CD4-positive, alpha-beta T cell (primary cell): ENCODE measurements at regions not wholly inside any gene's neighbourhood (a gene's known extent, or its start where the extent isn't known, plus 50 kb on each side); places are given as distances from the start of the nearest gene placed in this dataset.

ENCODE experiments used
- ATAC-seq: fragments of 200-7000 bp; cut with Tn5 transposase; one replicate; pipeline ENCODE4 v1.10.0; 2022; ENCODE audit warnings: mild to moderate bottlenecking; ENCODE audit not compliant: poor library complexity
- CTCF ChIA-PET: fragments of 350-600 bp; sonication (Branson Sonifier 250); formaldehyde crosslinking; loops from one replicate; lab custom pipeline; 2021; ENCODE audit warnings: antibody characterized with exemption, inconsistent platforms; lab: Charles Lee
- POLR2A ChIA-PET: fragments of 350-600 bp; sonication (Branson Sonifier 250); formaldehyde crosslinking; loops from one replicate; lab custom pipeline; 2021; ENCODE audit warnings: antibody characterized with exemption, inconsistent platforms; lab: Charles Lee
- DNase-seq, 14 experiments: peaks; one replicate each; pipeline ENCODE4 v3.0.0-alpha.2; 2013 to 2020; ENCODE audit warnings: mixed read lengths in 2 of 14
- H3K27ac ChIP-seq, 2 donors: one replicate each; pipeline versions ENCODE4 v1.5.1 to v1.7.0; 2013; ENCODE audit warnings: low read length in 2 of 2, low read depth in 1 of 2, mild to moderate bottlenecking in 1 of 2
- H3K27me3 ChIP-seq, 2 experiments: 1 replicate in 1 of 2; 2 replicates in 1 of 2; pipeline versions ENCODE4 v1.6.1 to v1.7.0; 2013; ENCODE audit warnings: low read length in 2 of 2, control low read depth in 1 of 2, mild to moderate bottlenecking in 1 of 2, moderate library complexity in 1 of 2; ENCODE audit not compliant: insufficient read depth in 2 of 2, control insufficient read depth in 1 of 2
- H3K36me3 ChIP-seq: one replicate; pipeline ENCODE4 v1.6.1; 2013; ENCODE audit warnings: low read length, control low read depth; ENCODE audit not compliant: insufficient read depth
- H3K4me1 ChIP-seq: one replicate; pipeline ENCODE4 v1.6.1; 2013; ENCODE audit warnings: low read length, control low read depth; ENCODE audit not compliant: insufficient read depth
- H3K4me3 ChIP-seq: one replicate; pipeline ENCODE4 v1.5.1; 2013; ENCODE audit warnings: mild to moderate bottlenecking, low read length, moderate library complexity
- H3K9me3 ChIP-seq, 2 experiments: 1 replicate in 1 of 2; 2 replicates in 1 of 2; pipeline versions ENCODE4 v1.6.1 to v1.7.0; 2013; ENCODE audit warnings: low read length in 2 of 2, mild to moderate bottlenecking in 2 of 2, control low read depth in 1 of 2, moderate library complexity in 1 of 2; ENCODE audit not compliant: control insufficient read depth in 1 of 2, insufficient read depth in 1 of 2
- H3K27ac Mint-ChIP-seq: one replicate; pipeline ENCODE4 v1.8.0; 2020; ENCODE audit warnings: mixed read lengths
- H3K27me3 Mint-ChIP-seq: one replicate; pipeline ENCODE4 v1.8.0; 2021; ENCODE audit warnings: mixed read lengths
- H3K36me3 Mint-ChIP-seq: one replicate; pipeline ENCODE4 v1.8.0; 2021; ENCODE audit warnings: low read depth, mixed read lengths
- H3K4me1 Mint-ChIP-seq: one replicate; pipeline ENCODE4 v1.8.0; 2021; ENCODE audit warnings: low read depth, mixed read lengths
- H3K4me3 Mint-ChIP-seq: one replicate; pipeline ENCODE4 v1.8.0; 2020; ENCODE audit warnings: mild to moderate bottlenecking, mixed read lengths
- H3K9me3 Mint-ChIP-seq: one replicate; pipeline ENCODE4 v1.8.0; 2020; ENCODE audit warnings: mixed read lengths
- intact Hi-C, 2 experiments: fragments of 100-400 bp; cut with DNase I in 1 of 2; cut with micrococcal nuclease in 1 of 2; formaldehyde crosslinking; loops; one replicate each; pipeline versions ENCODE4 v1.15.1 to v1.9.0; 2023 to 2025; cut with DNase I, micrococcal nuclease
- TF ChIP-seq, protein P1 (sequence below): fragments of 200-600 bp; IDR thresholded peaks from one replicate; pipeline ENCODE4 v1.8.0; 2022; ENCODE audit warnings: antibody characterized with exemption, mild to moderate bottlenecking

DNA sequence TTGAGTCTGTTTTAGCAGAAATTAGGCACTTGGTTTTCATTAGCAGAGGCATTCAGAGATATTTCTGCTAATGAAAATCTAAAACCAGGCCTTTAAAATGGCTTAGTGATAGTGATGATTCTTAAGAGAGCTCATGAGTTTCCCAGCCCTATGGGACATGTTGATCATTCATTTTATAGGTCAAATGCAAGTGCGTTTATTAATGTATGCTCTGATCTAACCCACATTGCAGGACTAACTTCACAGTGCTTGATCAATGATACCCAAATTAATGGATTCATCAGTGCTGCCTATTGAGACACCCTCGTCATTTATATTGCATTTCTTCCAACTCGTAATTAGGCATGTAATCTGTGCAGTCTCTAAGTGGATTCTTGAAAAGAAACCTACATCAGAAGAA, 54.7 kb upstream of the ETAA1 start:
- intact Hi-C loops = no loop called here
- POLR2A ChIA-PET = no interaction called here

DNA sequence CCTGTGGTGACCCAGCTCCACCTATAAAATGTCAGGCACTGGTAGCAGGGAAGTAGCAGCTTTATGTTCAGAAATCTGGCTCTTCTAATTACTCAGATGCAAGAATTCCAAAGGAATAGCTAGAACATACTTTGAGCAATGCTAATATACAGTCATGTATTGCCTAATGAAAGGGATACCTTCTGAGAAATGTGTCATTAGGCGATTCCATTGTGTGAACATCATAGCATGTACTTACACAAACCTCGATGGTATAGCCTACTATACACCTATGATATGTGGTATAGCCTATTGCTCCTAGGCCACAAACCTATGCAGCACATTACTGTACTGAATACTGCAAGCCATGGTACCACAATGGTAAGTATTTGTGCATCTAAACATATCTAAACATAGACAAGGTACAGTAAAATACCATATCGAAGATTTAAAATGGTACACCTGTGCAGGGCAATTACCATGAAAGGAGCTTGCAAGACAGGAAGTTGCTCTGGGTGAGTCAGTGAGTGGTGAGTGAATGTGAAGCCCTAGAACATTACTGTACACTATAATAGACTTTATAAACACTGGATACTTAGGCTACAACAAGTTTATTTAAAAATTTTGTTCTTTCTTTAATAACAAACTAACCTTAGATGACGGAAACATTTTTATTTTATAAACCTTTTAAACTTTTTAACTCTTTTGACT, 50.3 kb upstream of the ETAA1 start:
- Mint-ChIP-seq H3K36me3 (no peaks in the 10 kb centered on the region), H3K27ac (no peak overlapping the region), H3K9me3 (no peaks in the 10 kb centered on the region), H3K27me3 (peaks cover 11% of the 10 kb centered on the region), H3K4me3 (no peak overlapping the region), H3K4me1 (no peaks in the 10 kb centered on the region)
- Histone ChIP-seq H3K36me3 (no peaks in the 10 kb centered on the region), H3K4me3 (no peak overlapping the region), H3K4me1 (no peaks in the 10 kb centered on the region), H3K27ac (no peak overlapping the region), H3K27me3 (no peaks in the 10 kb centered on the region), H3K9me3 (peaks cover 0 to 7% of the 10 kb centered on the region in 2 experiments)
- ChIA-PET CTCF (no interaction called here), POLR2A (no interaction called here)
- ATAC-seq (no peak), DNase-seq (no peak)
- TF ChIP-seq, protein P1, sequence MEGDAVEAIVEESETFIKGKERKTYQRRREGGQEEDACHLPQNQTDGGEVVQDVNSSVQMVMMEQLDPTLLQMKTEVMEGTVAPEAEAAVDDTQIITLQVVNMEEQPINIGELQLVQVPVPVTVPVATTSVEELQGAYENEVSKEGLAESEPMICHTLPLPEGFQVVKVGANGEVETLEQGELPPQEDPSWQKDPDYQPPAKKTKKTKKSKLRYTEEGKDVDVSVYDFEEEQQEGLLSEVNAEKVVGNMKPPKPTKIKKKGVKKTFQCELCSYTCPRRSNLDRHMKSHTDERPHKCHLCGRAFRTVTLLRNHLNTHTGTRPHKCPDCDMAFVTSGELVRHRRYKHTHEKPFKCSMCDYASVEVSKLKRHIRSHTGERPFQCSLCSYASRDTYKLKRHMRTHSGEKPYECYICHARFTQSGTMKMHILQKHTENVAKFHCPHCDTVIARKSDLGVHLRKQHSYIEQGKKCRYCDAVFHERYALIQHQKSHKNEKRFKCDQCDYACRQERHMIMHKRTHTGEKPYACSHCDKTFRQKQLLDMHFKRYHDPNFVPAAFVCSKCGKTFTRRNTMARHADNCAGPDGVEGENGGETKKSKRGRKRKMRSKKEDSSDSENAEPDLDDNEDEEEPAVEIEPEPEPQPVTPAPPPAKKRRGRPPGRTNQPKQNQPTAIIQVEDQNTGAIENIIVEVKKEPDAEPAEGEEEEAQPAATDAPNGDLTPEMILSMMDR = no peak
- intact Hi-C loops = no loop called here

More for the DNA sequence above, 54.7 kb upstream of the ETAA1 start:
- H3K27ac ChIP-seq = no peak overlapping the region
- Mint-ChIP-seq H3K9me3 (no peaks in the 10 kb centered on the region), H3K4me3 (no peak overlapping the region), H3K27ac (no peak overlapping the region), H3K4me1 (no peaks in the 10 kb centered on the region), H3K36me3 (no peaks in the 10 kb centered on the region), H3K27me3 (peaks cover 7% of the 10 kb centered on the region)
- no peaks in the 10 kb centered on the region for H3K36me3 ChIP-seq
- CTCF ChIA-PET = no interaction called here
- DNase-seq (no peak), ATAC-seq (no peak)
- no peaks in the 10 kb centered on the region for H3K9me3 ChIP-seq
- TF ChIP-seq, protein P1 = no peak
- H3K4me3 ChIP-seq = no peak overlapping the region
- peaks cover 0 to 2% of the 10 kb centered on the region in 2 experiments for H3K27me3 ChIP-seq
- no peaks in the 10 kb centered on the region for H3K4me1 ChIP-seq
